ENCODE measurements at regions not wholly inside any gene's neighbourhood (a gene's known extent, or its start where the extent isn't known, plus 50 kb on each side); places are given as distances from the start of the nearest gene placed in this dataset.

- DNase-seq (ENCODE audit: low read depth in 1 of 2, low spot score in 2 of 2): no peak
- no peak overlapping the region for H3K4me2 ChIP-seq (ENCODE audit: insufficient read depth in 1 of 2, low read depth in 2 of 2, low read length in 2 of 2)
- H2AFZ ChIP-seq (ENCODE audit: low read length): no peak overlapping the region
- no peak for FAIRE-seq
- no peak overlapping the region for H2BK20ac ChIP-seq (ENCODE audit: low read length)
- no peak overlapping the region for H3K27ac ChIP-seq (ENCODE audit: low read depth, low read length)
- H2BK120ac ChIP-seq (replicated peaks; ENCODE audit: low read depth, low read length): no peak overlapping the region
- 88% methylated on average over 1 of the region's 1 CpG; no CpG with 5 or more reads in 1 of the 2 experiments for WGBS, 2 experiments (ENCODE audit: extremely low coverage in 1 of 2, insufficient coverage in 1 of 2, insufficient read length in 1 of 2, insufficient replicate concordance in 2 of 2, low coverage in 1 of 2, low lambda C conversion rate in 2 of 2, missing lambda C conversion rate in 1 of 2)
- no peaks in the 10 kb centered on the region for H4K20me1 ChIP-seq (replicated peaks in 1 of 2; ENCODE audit: control insufficient read depth in 1 of 2, insufficient read depth in 2 of 2, low read length in 2 of 2)
- no peak overlapping the region for H3K23ac ChIP-seq (ENCODE audit: insufficient read length)
- H3K18ac ChIP-seq (ENCODE audit: extremely low read depth, low read length): no peak overlapping the region
- H3K79me2 ChIP-seq (ENCODE audit: control insufficient read depth in 1 of 2, insufficient read depth in 2 of 2, low read length in 2 of 2): no peaks in the 10 kb centered on the region
- H3K36me3 ChIP-seq (ENCODE audit: control insufficient read depth in 2 of 4, insufficient read depth in 4 of 4, low read length in 3 of 4): no peaks in the 10 kb centered on the region; a peak in 1 of 8 replicates
- no peak overlapping the region for H4K5ac ChIP-seq (ENCODE audit: insufficient read length, low read depth, low read length)
- no peak overlapping the region for H3K9ac ChIP-seq (replicated peaks in 1 of 4; ENCODE audit: extremely low read depth in 1 of 4, low read depth in 3 of 4, low read length in 3 of 4)
- H3K23me2 ChIP-seq (ENCODE audit: low read depth, low read length): no peaks in the 10 kb centered on the region
- H2BK15ac ChIP-seq (ENCODE audit: low read length): no peak overlapping the region
- no peak overlapping the region for H2BK5ac ChIP-seq (ENCODE audit: low read depth, low read length)
- H2AK5ac ChIP-seq (ENCODE audit: low read depth, low read length): no peak overlapping the region
- H4K8ac ChIP-seq (ENCODE audit: extremely low read depth, insufficient read depth, low read length): no peak overlapping the region
- no peaks in the 10 kb centered on the region for H3K79me1 ChIP-seq (ENCODE audit: low read depth, low read length)
- no peak overlapping the region for H4K91ac ChIP-seq (replicated peaks; ENCODE audit: insufficient read length, low read length)
- no peak overlapping the region for H2BK12ac ChIP-seq (ENCODE audit: low read depth, low read length)
- CTCF ChIA-PET (ENCODE audit: partially characterized antibody): interaction anchor here (0.9 kb wide), 2 partner anchors 11 to 13 kb away, joined by 3 to 4 read pairs; no protein-coding TSS in a partner anchor
- TF ChIP-seq JUN (IDR thresholded peaks at IDR 0.05; ENCODE audit: low read depth, low read length) (no peak), CBX8 (IDR thresholded peaks at IDR 0.05; ENCODE audit: borderline replicate concordance, low read depth, low read length) (no peak), YY1 (IDR thresholded peaks at IDR 0.05; ENCODE audit: low read depth, low read length) (no peak), GTF2F1 (IDR thresholded peaks at IDR 0.05; ENCODE audit: borderline replicate concordance, low read depth, low read length) (no peak), EP300 (IDR thresholded peaks at IDR 0.05; ENCODE audit: borderline replicate concordance in 1 of 2, low read depth in 2 of 2, low read length in 2 of 2) (no peak), JUND (IDR thresholded peaks at IDR 0.05; ENCODE audit: low read length) (no peak), TCF12 (IDR thresholded peaks at IDR 0.05; ENCODE audit: low read depth, low read length) (no peak)
- no peak overlapping the region for H3K14ac ChIP-seq (ENCODE audit: insufficient read length)
- POLR2A ChIA-PET (ENCODE audit: partially characterized antibody): no interaction called here
- peaks cover 0 to 6% (median 2%) of the 10 kb centered on the region in 4 experiments; a peak in 2 of 7 replicates for H3K4me1 ChIP-seq (replicated peaks in 1 of 4; ENCODE audit: control insufficient read depth in 3 of 4, insufficient read depth in 4 of 4, low read length in 3 of 4)
- no peak overlapping the region for H3K56ac ChIP-seq (replicated peaks; ENCODE audit: insufficient read length, low read depth, low read length)
- no peak overlapping the region for H3K4ac ChIP-seq (replicated peaks; ENCODE audit: insufficient read length, low read depth, low read length)
- H3K9me3 ChIP-seq (ENCODE audit: insufficient read depth in 2 of 2, low read depth in 1 of 2, low read length in 1 of 2): no peaks in the 10 kb centered on the region
- H3K4me3 ChIP-seq (ENCODE audit: extremely low read depth in 1 of 4, insufficient read depth in 2 of 4, low read depth in 3 of 4, low read length in 4 of 4): no peak overlapping the region
- no peaks in the 10 kb centered on the region for H3K27me3 ChIP-seq (replicated peaks in 1 of 4; ENCODE audit: control insufficient read depth in 3 of 4, extremely low read depth in 1 of 4, insufficient read depth in 3 of 4, low read length in 3 of 4)
Observed at GRCh38 chr6:119610754-119611153, 261.2 kb upstream of the MAN1A1 start.
